Transverse colon (tissue), 4 donors: ENCODE measurements at regions not wholly inside any gene's neighbourhood (a gene's known extent, or its start where the extent isn't known, plus 50 kb on each side); places are given as distances from the start of the nearest gene placed in this dataset.

Source experiments
- EP300 ChIP-seq: sonication (generic); formaldehyde crosslinking; IDR thresholded peaks from one replicate; pipeline ENCODE4 v1.6.1; 2017; ENCODE audit warnings: antibody characterized with exemption, low read depth
- POLR2A ChIP-seq: fragments of 450-650 bp; IDR thresholded peaks from one replicate; pipeline ENCODE4 v1.6.1; 2016; ENCODE audit warnings: antibody characterized with exemption, mild to moderate bottlenecking, moderate library complexity
- POLR2AphosphoS5 ChIP-seq, 3 donors: sonication (generic); formaldehyde crosslinking; IDR thresholded peaks; one replicate each; pipeline ENCODE4 v1.6.1; 2016; ENCODE audit warnings: antibody characterized with exemption in 3 of 3
- TF ChIP-seq, protein P1 (sequence below), 5 experiments: fragments of 200-600 bp in 3 of 5; fragments of 450-650 bp in 2 of 5; sonication (generic) in 3 of 5; IDR thresholded peaks; 1 replicate in 2 of 5; 2 replicates in 3 of 5; pipeline ENCODE4 v1.5.1; 2016 to 2017; ENCODE audit warnings: antibody characterized with exemption in 5 of 5, inconsistent platforms in 3 of 5, mild to moderate bottlenecking in 2 of 5, moderate library complexity in 1 of 5

DNA sequence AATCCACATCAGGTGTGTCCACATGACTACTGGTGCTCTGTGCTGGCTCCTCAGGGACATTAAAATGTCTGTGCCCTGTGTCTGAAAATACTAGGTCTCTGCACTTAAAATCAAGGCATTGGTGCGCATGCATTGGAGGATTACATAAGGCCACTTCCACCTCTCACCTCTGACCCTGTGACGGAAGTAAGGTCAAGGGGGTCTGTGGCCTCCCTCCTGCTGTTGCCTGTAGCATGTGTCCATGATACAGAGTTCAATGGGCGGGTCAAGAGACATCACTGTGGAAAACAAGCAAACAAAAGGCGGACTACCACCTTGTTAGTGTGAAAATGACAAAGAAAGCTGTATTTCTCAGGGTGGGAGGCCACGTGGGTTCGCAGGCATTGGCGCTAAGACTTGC lies 208.6 kb upstream of the PWP1 start:
- TF ChIP-seq, protein P1, sequence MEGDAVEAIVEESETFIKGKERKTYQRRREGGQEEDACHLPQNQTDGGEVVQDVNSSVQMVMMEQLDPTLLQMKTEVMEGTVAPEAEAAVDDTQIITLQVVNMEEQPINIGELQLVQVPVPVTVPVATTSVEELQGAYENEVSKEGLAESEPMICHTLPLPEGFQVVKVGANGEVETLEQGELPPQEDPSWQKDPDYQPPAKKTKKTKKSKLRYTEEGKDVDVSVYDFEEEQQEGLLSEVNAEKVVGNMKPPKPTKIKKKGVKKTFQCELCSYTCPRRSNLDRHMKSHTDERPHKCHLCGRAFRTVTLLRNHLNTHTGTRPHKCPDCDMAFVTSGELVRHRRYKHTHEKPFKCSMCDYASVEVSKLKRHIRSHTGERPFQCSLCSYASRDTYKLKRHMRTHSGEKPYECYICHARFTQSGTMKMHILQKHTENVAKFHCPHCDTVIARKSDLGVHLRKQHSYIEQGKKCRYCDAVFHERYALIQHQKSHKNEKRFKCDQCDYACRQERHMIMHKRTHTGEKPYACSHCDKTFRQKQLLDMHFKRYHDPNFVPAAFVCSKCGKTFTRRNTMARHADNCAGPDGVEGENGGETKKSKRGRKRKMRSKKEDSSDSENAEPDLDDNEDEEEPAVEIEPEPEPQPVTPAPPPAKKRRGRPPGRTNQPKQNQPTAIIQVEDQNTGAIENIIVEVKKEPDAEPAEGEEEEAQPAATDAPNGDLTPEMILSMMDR (IDR thresholded peaks at IDR 0.05), result no peak
- TF ChIP-seq POLR2A (no peak), POLR2AphosphoS5 (IDR thresholded peaks at IDR 0.05) (no peak), EP300 (no peak)
